NB4 (cell line): ENCODE measurements at regions not wholly inside any gene's neighbourhood (a gene's known extent, or its start where the extent isn't known, plus 50 kb on each side); places are given as distances from the start of the nearest gene placed in this dataset.
"Not testable (repeated sequence)": the region's sequence is repeated elsewhere in the genome, so short reads cannot be mapped to it uniquely, and the experiment has no call there.

Experiments used
- CTCF ChIP-seq: IDR thresholded peaks from one replicate; pipeline ENCODE4 v1.5.1; 2012; ENCODE audit warnings: low read depth, low read length
- POLR2A ChIP-seq: IDR thresholded peaks from 2 replicates; pipeline ENCODE4 v1.6.1; 2011; ENCODE audit warnings: mild to moderate bottlenecking; ENCODE audit not compliant: insufficient read length; ENCODE audit errors: extremely low read depth
- TF ChIP-seq, protein P1 (sequence below): IDR thresholded peaks from 2 replicates; pipeline ENCODE4 v1.6.1; 2011; ENCODE audit warnings: low read depth, low read length

DNA sequence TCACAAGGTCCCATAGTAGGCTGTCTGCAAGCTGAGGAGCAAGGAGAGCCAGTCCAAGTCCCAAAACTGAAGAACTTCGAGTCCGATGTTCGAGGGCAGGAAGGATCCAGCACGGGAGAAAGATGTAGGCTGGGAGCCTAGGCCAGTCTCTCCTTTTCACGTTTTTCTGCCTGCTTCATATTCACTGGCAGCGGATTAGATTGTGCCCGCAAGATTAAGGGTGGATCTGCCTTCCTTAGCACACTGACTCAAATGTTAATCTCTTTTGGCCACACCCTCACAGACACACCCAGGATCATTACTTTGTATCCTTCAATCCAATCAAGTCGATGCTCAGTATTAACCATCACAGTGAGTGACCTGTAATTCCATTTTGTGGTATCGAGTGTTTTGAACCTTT lies 592.2 kb upstream of the HTR2C start:
- not testable (repeated sequence) for TF ChIP-seq POLR2A, CTCF
- TF ChIP-seq, protein P1, sequence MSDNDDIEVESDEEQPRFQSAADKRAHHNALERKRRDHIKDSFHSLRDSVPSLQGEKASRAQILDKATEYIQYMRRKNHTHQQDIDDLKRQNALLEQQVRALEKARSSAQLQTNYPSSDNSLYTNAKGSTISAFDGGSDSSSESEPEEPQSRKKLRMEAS: not testable (repeated sequence)
